GM06990 (cell line): ENCODE measurements at regions not wholly inside any gene's neighbourhood (a gene's known extent, or its start where the extent isn't known, plus 50 kb on each side); places are given as distances from the start of the nearest gene placed in this dataset.

Source experiments
- DNase-seq: peaks from one replicate; pipeline ENCODE4 v3.0.0-alpha.2; 2011; ENCODE audit not compliant: insufficient read length; ENCODE audit errors: extremely low read depth
- H3K27me3 ChIP-seq: replicated peaks from 2 replicates; pipeline ENCODE4 v1.6.0; 2011; ENCODE audit warnings: low read length; ENCODE audit not compliant: control insufficient read depth, insufficient read depth
- H3K36me3 ChIP-seq: 2 replicates; pipeline ENCODE4 v1.5.1; 2011; ENCODE audit warnings: low read length; ENCODE audit not compliant: control insufficient read depth, insufficient read depth
- H3K4me3 ChIP-seq: replicated peaks from 2 replicates; pipeline ENCODE4 v1.5.1; 2011; ENCODE audit warnings: low read depth, mild to moderate bottlenecking, control low read depth, low read length
- TF ChIP-seq, protein P1 (sequence below): IDR thresholded peaks from 2 replicates; pipeline ENCODE4 v1.5.1; 2011; ENCODE audit warnings: low read length, control low read depth, mild to moderate bottlenecking, inconsistent platforms; ENCODE audit not compliant: insufficient read depth, poor library complexity, severe bottlenecking

DNA sequence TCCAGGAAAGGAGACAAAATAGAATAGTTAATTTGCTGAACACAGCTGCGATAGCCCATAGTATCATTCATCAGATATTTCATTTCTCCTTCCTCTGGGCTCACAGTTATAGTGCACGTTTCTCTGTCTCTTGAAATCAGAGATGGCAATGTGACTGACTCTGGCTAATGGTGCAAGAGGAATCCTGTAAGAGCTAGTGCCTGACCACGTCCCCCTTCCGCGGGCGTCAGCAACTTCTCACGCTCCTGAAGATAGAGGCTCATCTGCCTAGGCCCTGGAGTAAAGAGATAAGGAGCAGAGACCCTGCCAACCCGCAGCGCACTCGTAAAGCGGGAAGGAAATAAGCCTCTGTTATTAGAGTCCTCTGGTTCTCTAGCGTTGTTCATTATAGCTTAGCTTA, 391.8 kb downstream of the VPS13C start:
- H3K36me3 ChIP-seq: no peaks in the 10 kb centered on the region
- H3K27me3 ChIP-seq: no peaks in the 10 kb centered on the region
- TF ChIP-seq, protein P1, sequence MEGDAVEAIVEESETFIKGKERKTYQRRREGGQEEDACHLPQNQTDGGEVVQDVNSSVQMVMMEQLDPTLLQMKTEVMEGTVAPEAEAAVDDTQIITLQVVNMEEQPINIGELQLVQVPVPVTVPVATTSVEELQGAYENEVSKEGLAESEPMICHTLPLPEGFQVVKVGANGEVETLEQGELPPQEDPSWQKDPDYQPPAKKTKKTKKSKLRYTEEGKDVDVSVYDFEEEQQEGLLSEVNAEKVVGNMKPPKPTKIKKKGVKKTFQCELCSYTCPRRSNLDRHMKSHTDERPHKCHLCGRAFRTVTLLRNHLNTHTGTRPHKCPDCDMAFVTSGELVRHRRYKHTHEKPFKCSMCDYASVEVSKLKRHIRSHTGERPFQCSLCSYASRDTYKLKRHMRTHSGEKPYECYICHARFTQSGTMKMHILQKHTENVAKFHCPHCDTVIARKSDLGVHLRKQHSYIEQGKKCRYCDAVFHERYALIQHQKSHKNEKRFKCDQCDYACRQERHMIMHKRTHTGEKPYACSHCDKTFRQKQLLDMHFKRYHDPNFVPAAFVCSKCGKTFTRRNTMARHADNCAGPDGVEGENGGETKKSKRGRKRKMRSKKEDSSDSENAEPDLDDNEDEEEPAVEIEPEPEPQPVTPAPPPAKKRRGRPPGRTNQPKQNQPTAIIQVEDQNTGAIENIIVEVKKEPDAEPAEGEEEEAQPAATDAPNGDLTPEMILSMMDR: no peak
- no peak overlapping the region for H3K4me3 ChIP-seq
- DNase-seq: no peak

DNA sequence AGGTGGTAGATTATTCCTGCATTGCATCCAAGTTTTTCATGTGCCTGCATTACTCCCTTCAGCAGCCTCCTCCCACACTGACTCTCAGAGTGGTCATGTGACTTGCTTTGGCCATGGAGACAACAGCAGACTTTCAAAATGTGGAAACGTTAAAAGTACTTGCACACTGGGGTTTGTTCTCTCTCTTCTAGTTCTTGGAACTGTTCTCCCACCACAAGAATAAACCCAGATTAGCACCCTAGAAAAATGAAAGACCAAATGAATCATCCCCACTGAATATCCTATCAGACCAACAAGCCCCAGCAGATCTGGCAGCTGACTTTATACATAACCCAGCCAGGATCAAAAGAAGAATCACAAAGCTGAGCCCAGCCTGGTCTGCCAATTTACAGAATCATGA, 398.5 kb downstream of the VPS13C start:
- TF ChIP-seq, protein P1: no peak
- no peaks in the 10 kb centered on the region for H3K27me3 ChIP-seq
- no peaks in the 10 kb centered on the region for H3K36me3 ChIP-seq
- H3K4me3 ChIP-seq: no peak overlapping the region
- no peak for DNase-seq

DNA sequence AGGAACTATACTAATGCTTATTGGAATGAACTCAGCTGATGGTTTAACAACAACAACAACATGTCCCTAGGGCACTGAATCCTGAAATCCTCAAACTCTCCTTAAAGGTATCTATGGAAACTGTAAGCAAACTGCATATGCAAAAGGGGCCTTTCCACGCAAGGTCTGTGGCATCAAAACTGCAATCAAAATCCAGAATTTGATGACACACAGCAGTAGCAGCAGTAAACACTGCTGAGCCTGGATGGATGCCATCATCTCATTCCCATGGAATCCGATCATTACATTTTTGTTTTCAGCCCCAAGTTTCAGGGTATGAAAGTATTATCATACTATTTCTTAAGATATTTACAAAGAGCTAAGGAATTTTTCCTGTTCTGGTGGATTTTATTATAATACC, 399.7 kb downstream of the VPS13C start:
- DNase-seq: no peak
- Histone ChIP-seq H3K27me3 (no peaks in the 10 kb centered on the region), H3K36me3 (no peaks in the 10 kb centered on the region), H3K4me3 (no peak overlapping the region)
- TF ChIP-seq, protein P1: no peak

DNA sequence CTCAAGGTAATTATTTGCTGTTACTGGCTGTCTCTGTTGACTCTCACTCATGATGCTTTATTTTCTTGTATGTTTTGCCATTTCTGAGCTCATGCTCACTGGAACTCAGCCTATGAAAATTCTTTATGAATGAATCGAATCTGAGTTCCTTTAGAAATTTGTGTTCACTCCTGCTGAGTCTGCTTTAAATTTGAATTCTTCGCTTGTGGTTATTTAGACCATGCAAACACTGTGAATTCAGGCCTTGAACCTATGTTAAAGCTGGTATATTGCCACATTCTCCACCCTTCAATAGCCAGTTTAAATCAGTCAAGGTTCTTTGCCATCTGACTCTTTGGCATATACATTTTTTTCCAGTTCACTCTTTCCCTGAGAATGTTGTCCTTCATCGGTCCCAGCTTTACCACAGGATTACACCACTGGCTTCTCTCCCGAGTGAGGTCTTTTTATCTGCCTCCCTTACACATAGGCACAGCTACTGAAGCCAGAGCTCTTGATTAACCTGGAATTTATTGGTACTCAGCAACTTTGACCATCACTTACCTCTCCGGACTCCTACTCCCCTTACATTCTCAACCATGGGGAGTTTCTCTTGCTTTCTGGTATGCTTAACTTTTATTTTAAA, 400.6 kb downstream of the VPS13C start:
- Histone ChIP-seq H3K36me3 (no peaks in the 10 kb centered on the region), H3K27me3 (no peaks in the 10 kb centered on the region), H3K4me3 (no peak overlapping the region)
- TF ChIP-seq, protein P1: no peak
- no peak for DNase-seq

DNA sequence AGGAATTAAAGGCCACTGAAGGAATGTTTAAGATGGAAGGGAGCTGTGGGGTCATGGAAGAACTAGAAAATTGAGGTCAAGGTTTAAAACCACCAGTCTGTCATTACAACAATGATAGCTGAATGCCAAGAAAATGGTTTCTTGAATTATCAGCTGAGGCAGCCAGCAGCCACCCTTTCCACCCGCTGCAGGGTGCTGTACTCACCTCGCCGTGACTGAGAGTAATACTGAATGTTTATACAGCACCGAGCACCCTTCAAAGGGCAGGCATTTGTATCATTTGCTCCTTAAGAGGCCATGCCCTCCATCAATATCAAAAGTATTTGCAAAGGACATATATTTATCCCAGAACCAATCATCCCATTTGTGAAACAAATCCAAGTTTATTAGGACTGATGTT, 402.8 kb downstream of the VPS13C start:
- Histone ChIP-seq H3K27me3 (no peaks in the 10 kb centered on the region), H3K4me3 (no peak overlapping the region), H3K36me3 (no peaks in the 10 kb centered on the region)
- TF ChIP-seq, protein P1: no peak
- DNase-seq: no peak

DNA sequence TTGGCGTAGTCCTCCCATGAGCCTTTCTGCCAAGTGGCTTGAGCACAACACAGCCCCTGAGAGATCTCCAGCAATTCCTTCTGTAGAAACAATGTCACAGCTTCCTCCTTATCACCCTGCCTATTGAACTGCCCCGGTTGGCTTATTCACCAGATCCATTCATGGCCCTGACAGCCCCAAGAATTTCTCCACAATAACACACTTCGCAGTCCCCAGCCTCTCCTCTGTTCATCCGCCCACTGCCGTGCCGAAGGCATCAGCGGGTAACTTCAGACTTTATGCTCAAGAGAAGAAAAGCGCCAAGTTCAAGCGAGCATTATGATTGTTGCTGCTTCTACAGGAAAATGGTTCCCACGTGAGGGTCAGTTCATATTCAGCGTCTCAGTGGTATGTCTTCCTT, 403.9 kb downstream of the VPS13C start:
- DNase-seq: no peak
- TF ChIP-seq, protein P1: no peak
- Histone ChIP-seq H3K27me3 (no peaks in the 10 kb centered on the region), H3K36me3 (no peaks in the 10 kb centered on the region), H3K4me3 (no peak overlapping the region)
